Nephron (organoid): ENCODE measurements at regions not wholly inside any gene's neighbourhood (a gene's known extent, or its start where the extent isn't known, plus 50 kb on each side); places are given as distances from the start of the nearest gene placed in this dataset.

Experiments
- H3K27ac Mint-ChIP-seq, 3 experiments: 2 replicates each; pipeline ENCODE4 v1.8.0; 2020; ENCODE audit warnings: mixed read lengths in 3 of 3, mild to moderate bottlenecking in 2 of 3, moderate library complexity in 1 of 3
- H3K27me3 Mint-ChIP-seq: 2 replicates; pipeline ENCODE4 v1.8.0; 2021; ENCODE audit warnings: low read depth, mild to moderate bottlenecking, moderate library complexity, mixed read lengths
- H3K36me3 Mint-ChIP-seq: 2 replicates; pipeline ENCODE4 v1.8.0; 2020; ENCODE audit warnings: low read depth, mixed read lengths
- H3K4me1 Mint-ChIP-seq: 2 replicates; pipeline ENCODE4 v1.8.0; 2020; ENCODE audit warnings: mixed read lengths
- H3K4me3 Mint-ChIP-seq, 3 experiments: 2 replicates each; pipeline ENCODE4 v1.8.0; 2020; ENCODE audit warnings: mild to moderate bottlenecking in 3 of 3, mixed read lengths in 3 of 3, moderate library complexity in 2 of 3
- H3K9me3 Mint-ChIP-seq: 2 replicates; pipeline ENCODE4 v1.8.0; 2020; ENCODE audit warnings: mixed read lengths
- TF ChIP-seq, protein P1 (sequence below), 3 experiments: fragments of 200-600 bp; sonication (generic); IDR thresholded peaks; one replicate each; pipeline ENCODE4 v1.5.0; 2021; ENCODE audit warnings: antibody characterized with exemption in 3 of 3; ENCODE audit not compliant: unreplicated experiment in 3 of 3

DNA sequence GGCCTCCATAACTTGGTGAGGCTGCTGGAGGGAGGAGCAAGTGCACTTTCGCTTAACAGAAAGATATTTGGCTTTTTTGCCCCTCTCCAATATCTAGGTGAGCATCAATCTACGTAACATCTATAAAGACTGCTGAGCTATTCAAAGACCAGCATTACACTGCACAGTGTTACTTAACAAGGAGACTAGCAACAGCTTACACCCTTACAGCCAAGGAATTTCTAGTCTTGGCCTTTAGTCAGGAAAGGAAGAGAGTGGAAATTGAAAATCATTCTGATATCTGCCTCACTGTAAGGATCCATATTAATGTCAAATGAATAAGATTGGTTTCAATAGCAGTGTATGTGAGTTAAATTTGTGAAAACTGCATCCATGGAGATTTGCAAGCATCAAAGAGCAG is 163.9 kb upstream of the DUSP10 start:
- Mint-ChIP-seq H3K4me1 (no peaks in the 10 kb centered on the region), H3K36me3 (no peaks in the 10 kb centered on the region), H3K27me3 (peaks cover 4% of the 10 kb centered on the region), H3K27ac (no peak overlapping the region), H3K9me3 (no peaks in the 10 kb centered on the region), H3K4me3 (no peak overlapping the region)
- TF ChIP-seq, protein P1, sequence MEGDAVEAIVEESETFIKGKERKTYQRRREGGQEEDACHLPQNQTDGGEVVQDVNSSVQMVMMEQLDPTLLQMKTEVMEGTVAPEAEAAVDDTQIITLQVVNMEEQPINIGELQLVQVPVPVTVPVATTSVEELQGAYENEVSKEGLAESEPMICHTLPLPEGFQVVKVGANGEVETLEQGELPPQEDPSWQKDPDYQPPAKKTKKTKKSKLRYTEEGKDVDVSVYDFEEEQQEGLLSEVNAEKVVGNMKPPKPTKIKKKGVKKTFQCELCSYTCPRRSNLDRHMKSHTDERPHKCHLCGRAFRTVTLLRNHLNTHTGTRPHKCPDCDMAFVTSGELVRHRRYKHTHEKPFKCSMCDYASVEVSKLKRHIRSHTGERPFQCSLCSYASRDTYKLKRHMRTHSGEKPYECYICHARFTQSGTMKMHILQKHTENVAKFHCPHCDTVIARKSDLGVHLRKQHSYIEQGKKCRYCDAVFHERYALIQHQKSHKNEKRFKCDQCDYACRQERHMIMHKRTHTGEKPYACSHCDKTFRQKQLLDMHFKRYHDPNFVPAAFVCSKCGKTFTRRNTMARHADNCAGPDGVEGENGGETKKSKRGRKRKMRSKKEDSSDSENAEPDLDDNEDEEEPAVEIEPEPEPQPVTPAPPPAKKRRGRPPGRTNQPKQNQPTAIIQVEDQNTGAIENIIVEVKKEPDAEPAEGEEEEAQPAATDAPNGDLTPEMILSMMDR (IDR thresholded peaks at IDR 0.05; ENCODE audit: unreplicated experiment in 3 of 3) = no peak

DNA sequence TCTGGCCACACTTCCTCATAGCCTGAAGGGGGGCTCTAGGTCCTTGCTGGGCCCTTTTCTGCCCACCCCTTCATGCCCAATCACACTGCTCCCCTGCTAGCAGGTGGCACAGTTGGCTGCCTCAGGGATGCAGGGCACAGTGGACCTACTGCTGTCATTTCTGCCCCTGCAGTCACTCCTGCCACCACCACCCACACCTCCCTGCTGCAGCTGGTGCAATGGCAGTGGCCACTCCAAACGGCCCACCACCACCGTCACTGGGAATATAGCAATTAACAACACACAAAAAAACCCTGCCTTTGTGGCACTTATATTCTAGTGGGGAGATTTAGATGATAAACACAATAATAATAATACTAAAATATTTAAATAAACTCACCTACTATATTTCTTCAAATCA is 162.4 kb upstream of the DUSP10 start:
- Mint-ChIP-seq H3K27ac (no peak overlapping the region), H3K4me3 (no peak overlapping the region), H3K9me3 (no peaks in the 10 kb centered on the region), H3K27me3 (peaks cover 4% of the 10 kb centered on the region), H3K36me3 (no peaks in the 10 kb centered on the region), H3K4me1 (no peaks in the 10 kb centered on the region)
- TF ChIP-seq, protein P1 (IDR thresholded peaks at IDR 0.05; ENCODE audit: unreplicated experiment in 3 of 3) = no peak

DNA sequence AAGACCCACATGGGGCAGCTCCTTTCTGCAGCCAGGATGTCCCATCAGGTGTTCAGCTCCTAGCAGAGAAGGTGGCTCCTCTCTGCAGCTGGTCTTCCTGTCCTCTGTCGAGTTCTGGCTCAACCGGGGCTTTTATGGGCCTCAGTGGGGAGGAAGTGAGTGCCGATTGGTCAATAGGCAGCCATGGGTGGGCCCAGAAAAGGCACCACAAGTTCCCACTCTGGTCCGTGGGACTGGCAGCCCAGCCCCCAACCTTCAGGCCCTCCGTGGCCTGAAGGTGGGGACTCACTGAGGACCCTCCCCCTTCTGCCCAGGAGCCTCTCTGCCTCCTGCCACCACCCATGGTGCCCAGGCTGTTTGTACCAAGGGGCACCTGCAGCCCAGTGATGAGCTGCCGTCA is 161.7 kb upstream of the DUSP10 start:
- H3K4me3 Mint-ChIP-seq = no peak overlapping the region
- H3K9me3 Mint-ChIP-seq = no peaks in the 10 kb centered on the region
- TF ChIP-seq, protein P1 (IDR thresholded peaks at IDR 0.05; ENCODE audit: unreplicated experiment in 3 of 3) = no peak
- peaks cover 4% of the 10 kb centered on the region for H3K27me3 Mint-ChIP-seq
- H3K36me3 Mint-ChIP-seq = no peaks in the 10 kb centered on the region
- no peaks in the 10 kb centered on the region for H3K4me1 Mint-ChIP-seq
- no peak overlapping the region for H3K27ac Mint-ChIP-seq

DNA sequence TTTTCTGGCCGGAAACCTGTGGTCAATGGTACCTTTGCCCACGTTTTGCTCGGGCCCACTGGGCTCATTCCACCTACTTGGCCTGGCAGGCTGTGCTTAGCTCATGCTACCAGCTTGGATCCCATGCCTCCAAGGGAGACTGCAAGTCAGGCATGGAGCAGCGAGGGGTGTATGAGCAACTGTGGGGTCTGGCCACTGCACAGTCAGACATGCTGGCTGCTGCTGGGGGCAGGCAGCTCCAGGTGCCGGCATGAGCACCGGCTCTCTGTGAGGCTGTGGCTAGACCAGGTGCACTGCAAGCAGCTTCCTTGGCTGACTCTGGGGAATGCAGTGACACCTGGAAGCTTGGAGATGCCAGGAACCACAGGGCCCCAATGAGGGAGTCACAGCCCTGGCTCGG is 161.1 kb upstream of the DUSP10 start:
- TF ChIP-seq, protein P1 (IDR thresholded peaks at IDR 0.05; ENCODE audit: unreplicated experiment in 3 of 3) = no peak

DNA sequence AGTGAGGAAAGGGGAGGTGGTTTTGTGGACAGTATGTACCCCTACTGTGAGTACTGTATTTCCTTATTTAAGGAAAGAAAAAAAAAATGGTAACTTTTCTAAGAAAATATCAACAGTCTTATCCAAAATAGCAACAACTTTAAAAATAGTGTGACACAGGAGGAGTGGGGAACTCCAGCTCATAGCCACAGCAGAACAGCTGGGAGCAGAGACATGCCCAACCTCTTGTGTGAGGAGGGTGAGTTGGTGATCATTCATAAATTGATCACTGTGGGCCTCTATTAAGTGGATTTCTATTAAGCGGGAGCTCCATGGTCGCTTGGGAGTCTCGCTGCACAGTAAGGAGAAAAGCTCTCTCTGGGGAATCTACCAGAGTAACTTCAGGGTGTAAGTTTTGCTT is 158.8 kb upstream of the DUSP10 start:
- no peak overlapping the region for H3K27ac Mint-ChIP-seq
- H3K36me3 Mint-ChIP-seq = no peaks in the 10 kb centered on the region
- H3K27me3 Mint-ChIP-seq = peaks cover 4% of the 10 kb centered on the region
- no peak overlapping the region for H3K4me3 Mint-ChIP-seq
- H3K9me3 Mint-ChIP-seq = no peaks in the 10 kb centered on the region
- H3K4me1 Mint-ChIP-seq = no peaks in the 10 kb centered on the region
- TF ChIP-seq, protein P1 (IDR thresholded peaks at IDR 0.05; ENCODE audit: unreplicated experiment in 3 of 3) = no peak

More for the DNA sequence above, 161.1 kb upstream of the DUSP10 start:
- Mint-ChIP-seq H3K4me3 (no peak overlapping the region), H3K4me1 (no peaks in the 10 kb centered on the region), H3K9me3 (no peaks in the 10 kb centered on the region), H3K36me3 (no peaks in the 10 kb centered on the region), H3K27me3 (peaks cover 4% of the 10 kb centered on the region), H3K27ac (no peak overlapping the region)

DNA sequence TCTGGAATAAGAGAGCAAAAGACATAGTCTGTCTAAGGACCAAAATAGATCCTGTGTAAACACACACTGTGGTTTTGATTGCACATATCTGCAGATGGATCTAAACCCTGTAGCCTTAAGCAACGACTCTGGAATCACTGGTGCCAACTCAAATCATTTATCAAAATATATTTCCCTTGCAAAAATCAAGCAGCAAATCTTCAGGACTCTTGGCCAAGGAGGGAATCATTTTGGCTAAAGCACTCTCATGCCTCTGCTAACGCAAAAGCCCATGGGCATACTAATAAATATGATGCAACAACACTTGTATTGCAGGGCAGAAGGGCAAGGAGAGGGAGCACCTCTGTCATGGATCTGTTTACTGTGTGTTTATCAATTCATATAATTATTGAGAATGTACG is 155.4 kb upstream of the DUSP10 start:
- H3K36me3 Mint-ChIP-seq = no peaks in the 10 kb centered on the region
- H3K9me3 Mint-ChIP-seq = peaks cover 12% of the 10 kb centered on the region
- H3K4me3 Mint-ChIP-seq = no peak overlapping the region
- H3K27ac Mint-ChIP-seq = no peak overlapping the region
- H3K27me3 Mint-ChIP-seq = peaks cover 9% of the 10 kb centered on the region
- TF ChIP-seq, protein P1 (IDR thresholded peaks at IDR 0.05; ENCODE audit: unreplicated experiment in 3 of 3) = no peak
- no peaks in the 10 kb centered on the region for H3K4me1 Mint-ChIP-seq
